ENCODE measurements at regions not wholly inside any gene's neighbourhood (a gene's known extent, or its start where the extent isn't known, plus 50 kb on each side); places are given as distances from the start of the nearest gene placed in this dataset.

GRCh38 chr6:23929201-23929600 is 196.8 kb upstream of the NRSN1 start:
- H3K4me3 ChIP-seq (ENCODE audit: low read depth, low read length) = no peak overlapping the region
- no peak for DNase-seq (ENCODE audit: low read depth)

GRCh38 chr6:23940466-23940865 is 185.5 kb upstream of the NRSN1 start:
- no peak overlapping the region for H3K4me3 ChIP-seq (ENCODE audit: low read depth, low read length)

GRCh38 chr6:23951691-23952090 is 174.3 kb upstream of the NRSN1 start:
- DNase-seq (ENCODE audit: low read depth) = no peak
- H3K4me3 ChIP-seq (ENCODE audit: low read depth, low read length) = no peak overlapping the region

More at GRCh38 chr6:23940466-23940865, 185.5 kb upstream of the NRSN1 start:
- DNase-seq (ENCODE audit: low read depth) = no peak

GRCh38 chr6:23952245-23952644 is 173.8 kb upstream of the NRSN1 start:
- DNase-seq (ENCODE audit: low read depth) = no peak

GRCh38 chr6:23953976-23954375 is 172.0 kb upstream of the NRSN1 start:
- H3K4me3 ChIP-seq (ENCODE audit: low read depth, low read length) = no peak overlapping the region
- no peak for DNase-seq (ENCODE audit: low read depth)

More at GRCh38 chr6:23952245-23952644, 173.8 kb upstream of the NRSN1 start:
- no peak overlapping the region for H3K4me3 ChIP-seq (ENCODE audit: low read depth, low read length)

GRCh38 chr6:23957017-23957416 is 169.0 kb upstream of the NRSN1 start:
- DNase-seq (ENCODE audit: low read depth) = no peak
- H3K4me3 ChIP-seq (ENCODE audit: low read depth, low read length) = no peak overlapping the region

- no peak overlapping the region for H3K4me3 ChIP-seq (ENCODE audit: low read depth, low read length)
- no peak for DNase-seq (ENCODE audit: low read depth)
These were observed 161.2 kb upstream of the NRSN1 start for GRCh38 chr6:23964865-23965264.

GRCh38 chr6:23969344-23969743 is 156.7 kb upstream of the NRSN1 start:
- H3K4me3 ChIP-seq (ENCODE audit: low read depth, low read length) = no peak overlapping the region
- DNase-seq (ENCODE audit: low read depth) = no peak

- DNase-seq (ENCODE audit: low read depth) = no peak
- H3K4me3 ChIP-seq (ENCODE audit: low read depth, low read length) = no peak overlapping the region
These were observed 148.3 kb upstream of the NRSN1 start for GRCh38 chr6:23977706-23978105.

GRCh38 chr6:23980965-23981364 is 145.1 kb upstream of the NRSN1 start:
- H3K4me3 ChIP-seq (ENCODE audit: low read depth, low read length) = no peak overlapping the region
- DNase-seq (ENCODE audit: low read depth) = no peak

GRCh38 chr6:23981923-23982322 is 144.1 kb upstream of the NRSN1 start:
- no peak for DNase-seq (ENCODE audit: low read depth)
- H3K4me3 ChIP-seq (ENCODE audit: low read depth, low read length) = no peak overlapping the region

GRCh38 chr6:23983735-23984134 is 142.3 kb upstream of the NRSN1 start:
- DNase-seq (ENCODE audit: low read depth) = no peak

GRCh38 chr6:23985015-23985414 is 141.0 kb upstream of the NRSN1 start:
- no peak overlapping the region for H3K4me3 ChIP-seq (ENCODE audit: low read depth, low read length)
- no peak for DNase-seq (ENCODE audit: low read depth)

More at GRCh38 chr6:23983735-23984134, 142.3 kb upstream of the NRSN1 start:
- no peak overlapping the region for H3K4me3 ChIP-seq (ENCODE audit: low read depth, low read length)

- H3K4me3 ChIP-seq (ENCODE audit: low read depth, low read length) = no peak overlapping the region
- DNase-seq (ENCODE audit: low read depth) = no peak
These were observed 136.0 kb upstream of the NRSN1 start for GRCh38 chr6:23989885-23990533.

- no peak overlapping the region for H3K4me3 ChIP-seq (ENCODE audit: low read depth, low read length)
- DNase-seq (ENCODE audit: low read depth) = no peak
These were observed 132.0 kb upstream of the NRSN1 start for GRCh38 chr6:23994013-23994412.

GRCh38 chr6:24004062-24004461 is 122.0 kb upstream of the NRSN1 start:
- no peak overlapping the region for H3K4me3 ChIP-seq (ENCODE audit: low read depth, low read length)
- DNase-seq (ENCODE audit: low read depth) = no peak

GRCh38 chr6:24004659-24005058 is 121.4 kb upstream of the NRSN1 start:
- no peak overlapping the region for H3K4me3 ChIP-seq (ENCODE audit: low read depth, low read length)
- DNase-seq (ENCODE audit: low read depth) = no peak

- DNase-seq (ENCODE audit: low read depth) = no peak
- H3K4me3 ChIP-seq (ENCODE audit: low read depth, low read length) = no peak overlapping the region
These were observed 119.8 kb upstream of the NRSN1 start for GRCh38 chr6:24006254-24006653.

- DNase-seq (ENCODE audit: low read depth) = no peak
- no peak overlapping the region for H3K4me3 ChIP-seq (ENCODE audit: low read depth, low read length)
These were observed 116.7 kb upstream of the NRSN1 start for GRCh38 chr6:24009319-24009718.

GRCh38 chr6:24010133-24010532 is 115.9 kb upstream of the NRSN1 start:
- DNase-seq (ENCODE audit: low read depth) = no peak
- no peak overlapping the region for H3K4me3 ChIP-seq (ENCODE audit: low read depth, low read length)

- H3K4me3 ChIP-seq (ENCODE audit: low read depth, low read length) = no peak overlapping the region
- DNase-seq (ENCODE audit: low read depth) = no peak
These were observed 109.7 kb upstream of the NRSN1 start for GRCh38 chr6:24016286-24016685.

- no peak overlapping the region for H3K4me3 ChIP-seq (ENCODE audit: low read depth, low read length)
- no peak for DNase-seq (ENCODE audit: low read depth)
These were observed 109.2 kb upstream of the NRSN1 start for GRCh38 chr6:24016857-24017256.
